ENCODE measurements at regions not wholly inside any gene's neighbourhood (a gene's known extent, or its start where the extent isn't known, plus 50 kb on each side); places are given as distances from the start of the nearest gene placed in this dataset.
"Not testable (repeated sequence)": the region's sequence is repeated elsewhere in the genome, so short reads cannot be mapped to it uniquely, and the experiment has no call there.

DNA sequence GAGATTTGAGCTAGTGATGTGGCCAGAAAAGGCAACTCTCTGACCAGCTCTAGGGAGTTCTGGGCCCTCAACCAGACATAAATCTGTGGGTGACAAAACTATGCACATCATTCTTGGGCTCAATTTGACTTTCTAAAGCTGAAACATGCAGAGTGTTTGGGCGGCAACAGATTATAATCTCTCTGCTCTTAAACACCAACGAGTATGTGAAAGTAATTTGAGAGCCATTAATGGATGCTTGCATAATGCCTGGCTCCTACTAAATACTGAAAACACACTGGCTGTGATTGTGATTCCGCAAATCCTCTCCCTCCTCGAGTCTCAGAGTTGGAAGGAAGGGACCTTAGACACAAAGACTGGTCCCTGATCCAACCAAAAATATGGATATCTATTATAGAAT, 186.7 kb downstream of the UACA start:
- H3K9ac ChIP-seq (ENCODE audit: low read depth, low read length), result no peak overlapping the region
- peaks cover 11% of the 10 kb centered on the region for H3K4me1 ChIP-seq (ENCODE audit: insufficient read depth, low read length)
- 66% methylated on average over 2 of the region's 4 CpGs for WGBS
- no peaks in the 10 kb centered on the region for H3K36me3 ChIP-seq (ENCODE audit: insufficient read depth, low read length)
- no peak overlapping the region for H3K27ac ChIP-seq (ENCODE audit: low read depth, low read length)
- H3K27me3 ChIP-seq (ENCODE audit: insufficient read depth, low read length), result no peaks in the 10 kb centered on the region
- peaks cover 4% of the 10 kb centered on the region; the same call in 1 of the 2 replicates for H3K9me3 ChIP-seq (ENCODE audit: insufficient read depth, low read depth, low read length)
- no peak overlapping the region for H3K4me3 ChIP-seq (ENCODE audit: low read length)

DNA sequence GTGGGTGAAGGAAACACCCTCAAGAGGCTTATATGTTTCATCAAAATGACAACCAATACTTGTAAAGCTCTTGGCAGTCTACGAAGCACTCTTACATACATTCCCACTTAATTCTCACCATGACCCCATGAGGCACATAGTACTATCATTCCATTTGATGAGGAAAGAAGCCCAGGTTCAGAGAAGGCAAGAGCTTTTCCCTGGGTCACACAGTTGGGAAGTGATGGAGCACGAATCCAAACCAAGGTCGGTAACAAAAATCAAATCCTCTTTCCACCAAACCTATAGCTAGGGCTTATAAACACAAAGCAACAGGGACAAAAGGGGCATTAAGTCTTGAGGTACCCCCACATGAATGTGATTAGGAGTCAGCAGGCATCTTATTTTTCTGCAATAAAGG, 187.1 kb downstream of the UACA start:
- no peak overlapping the region for H3K9ac ChIP-seq (ENCODE audit: low read depth, low read length)
- 91% methylated on average over 3 of the region's 3 CpGs for WGBS
- H3K4me3 ChIP-seq (ENCODE audit: low read length), result no peak overlapping the region
- H3K27ac ChIP-seq (ENCODE audit: low read depth, low read length), result no peak overlapping the region
- H3K36me3 ChIP-seq (ENCODE audit: insufficient read depth, low read length), result no peaks in the 10 kb centered on the region
- no peaks in the 10 kb centered on the region for H3K27me3 ChIP-seq (ENCODE audit: insufficient read depth, low read length)
- H3K9me3 ChIP-seq (ENCODE audit: insufficient read depth, low read depth, low read length), result peaks cover 4% of the 10 kb centered on the region; the same call in 1 of the 2 replicates
- H3K4me1 ChIP-seq (ENCODE audit: insufficient read depth, low read length), result peaks cover 11% of the 10 kb centered on the region

DNA sequence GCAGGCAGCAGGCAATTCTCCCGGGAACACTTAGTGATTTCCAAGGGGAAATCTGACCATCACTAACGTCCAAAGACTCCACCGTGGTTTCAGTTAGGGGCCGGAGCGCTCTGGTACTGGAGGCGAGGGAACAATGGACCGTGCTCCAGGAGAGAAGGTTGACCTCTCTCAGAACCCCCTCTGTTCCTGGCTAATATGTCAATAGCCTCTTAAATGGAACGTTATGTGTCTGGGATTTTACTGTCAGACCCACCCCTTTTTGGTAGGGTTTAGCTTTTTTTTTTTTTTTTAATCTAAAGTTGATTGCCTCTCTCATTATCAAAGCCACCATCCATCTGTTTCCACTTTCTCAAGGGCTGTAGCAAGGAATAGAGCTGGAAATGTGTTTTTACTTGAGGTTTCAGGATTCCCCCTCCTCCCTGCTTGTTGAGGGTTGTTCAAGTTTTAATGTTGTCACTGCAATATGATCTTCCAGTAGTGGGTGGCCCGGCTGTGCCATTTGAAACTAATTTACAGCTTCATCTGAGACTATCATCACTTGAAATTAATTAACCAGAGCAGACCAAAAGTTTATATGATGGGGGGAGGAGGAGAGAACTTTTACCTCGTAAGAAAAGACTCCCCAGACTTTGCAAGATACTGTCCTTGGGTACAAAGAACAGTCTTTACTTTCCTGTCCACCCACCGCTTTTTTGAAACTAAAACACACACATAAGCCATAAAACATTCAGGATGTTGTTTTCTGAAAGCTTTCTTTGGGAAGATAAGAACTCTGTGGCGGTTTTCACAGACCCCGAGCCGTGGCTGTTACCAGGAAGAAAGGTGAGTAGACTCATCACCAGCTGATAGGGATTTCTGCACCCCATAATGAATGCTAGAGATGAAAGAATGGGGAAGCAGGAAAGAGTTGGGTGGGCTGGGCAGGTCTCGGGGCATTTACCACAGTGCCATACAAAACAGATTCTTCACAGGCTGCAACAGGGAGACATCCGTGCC, 187.8 kb downstream of the UACA start:
- H3K36me3 ChIP-seq (ENCODE audit: insufficient read depth, low read length), result no peaks in the 10 kb centered on the region

DNA sequence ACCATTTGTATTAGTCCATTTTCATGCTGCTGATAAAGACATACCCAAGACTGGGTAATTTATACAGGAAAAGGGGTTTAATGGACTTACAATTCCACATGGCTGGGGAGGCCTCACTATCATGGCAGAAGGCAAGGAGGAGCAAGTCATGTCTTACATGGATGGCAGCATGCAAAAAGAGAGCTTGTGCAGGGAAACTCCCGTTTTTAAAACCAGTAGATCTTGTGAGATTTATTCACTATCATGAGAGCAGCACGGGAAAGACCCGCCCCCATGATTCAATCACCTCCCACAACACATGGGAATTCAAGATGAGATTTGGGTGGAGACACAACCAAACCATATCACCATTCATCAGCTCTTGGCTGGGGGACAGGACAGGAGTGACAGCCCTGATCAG, 189.0 kb downstream of the UACA start:
- H3K27ac ChIP-seq (ENCODE audit: low read depth, low read length); H3K4me3 ChIP-seq (ENCODE audit: low read length); H3K9ac ChIP-seq (ENCODE audit: low read depth, low read length); H3K4me1 ChIP-seq (ENCODE audit: insufficient read depth, low read length); H3K36me3 ChIP-seq (ENCODE audit: insufficient read depth, low read length); H3K27me3 ChIP-seq (ENCODE audit: insufficient read depth, low read length); H3K9me3 ChIP-seq (ENCODE audit: insufficient read depth, low read depth, low read length): not testable (repeated sequence)
- WGBS, result 97% methylated on average over 3 of the region's 3 CpGs

More for the DNA sequence above, 187.8 kb downstream of the UACA start:
- Histone ChIP-seq H3K27ac (ENCODE audit: low read depth, low read length) (no peak overlapping the region), H3K27me3 (ENCODE audit: insufficient read depth, low read length) (no peaks in the 10 kb centered on the region), H3K9ac (ENCODE audit: low read depth, low read length) (no peak overlapping the region), H3K9me3 (ENCODE audit: insufficient read depth, low read depth, low read length) (peaks cover 4% of the 10 kb centered on the region; the same call in 1 of the 2 replicates), H3K4me1 (ENCODE audit: insufficient read depth, low read length) (peaks cover 11% of the 10 kb centered on the region), H3K4me3 (ENCODE audit: low read length) (no peak overlapping the region)
- 94% methylated on average over 15 of the region's 16 CpGs for WGBS

DNA sequence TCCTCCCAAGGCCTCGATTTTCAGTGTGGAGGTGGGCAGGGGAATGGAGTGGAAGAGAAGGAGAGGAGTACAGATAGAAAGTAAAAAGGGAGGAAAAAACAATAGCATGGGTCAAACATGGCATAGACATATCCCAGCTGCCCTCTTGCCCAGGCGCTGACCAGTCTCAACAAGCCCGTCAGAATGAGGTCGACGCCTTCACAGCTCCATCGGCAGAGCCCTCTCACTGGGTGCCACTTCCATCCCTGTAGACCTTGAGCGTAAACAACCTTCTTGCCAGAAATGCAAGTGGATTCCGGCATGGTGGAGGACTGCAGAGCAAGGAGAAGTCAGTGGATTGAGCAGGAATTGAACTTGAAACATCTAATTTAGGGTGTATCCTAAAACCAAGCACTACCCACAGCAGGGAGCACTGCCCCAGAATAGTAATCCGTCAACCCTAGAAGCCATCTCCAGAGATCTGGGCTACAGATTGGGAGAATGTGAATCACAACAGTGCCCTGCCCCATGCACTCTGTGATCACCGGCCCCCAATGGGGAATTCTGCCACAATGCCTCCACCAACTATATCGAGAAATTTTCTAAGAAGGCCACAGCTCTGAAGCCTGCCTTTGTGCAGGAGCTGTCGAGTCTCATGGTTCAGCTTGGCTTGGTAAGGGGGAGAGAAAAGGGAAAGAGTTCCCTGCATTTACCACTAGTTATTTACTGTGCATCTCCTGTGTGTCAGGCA, 190.1 kb downstream of the UACA start:
- Histone ChIP-seq H3K27me3 (ENCODE audit: insufficient read depth, low read length) (no peaks in the 10 kb centered on the region), H3K4me1 (ENCODE audit: insufficient read depth, low read length) (no peaks in the 10 kb centered on the region), H3K27ac (ENCODE audit: low read depth, low read length) (no peak overlapping the region), H3K36me3 (ENCODE audit: insufficient read depth, low read length) (no peaks in the 10 kb centered on the region), H3K4me3 (ENCODE audit: low read length) (no peak overlapping the region), H3K9me3 (ENCODE audit: insufficient read depth, low read depth, low read length) (peaks cover 4% of the 10 kb centered on the region; the same call in 1 of the 2 replicates), H3K9ac (ENCODE audit: low read depth, low read length) (no peak overlapping the region)
- WGBS, result 93% methylated on average over 12 of the region's 12 CpGs

DNA sequence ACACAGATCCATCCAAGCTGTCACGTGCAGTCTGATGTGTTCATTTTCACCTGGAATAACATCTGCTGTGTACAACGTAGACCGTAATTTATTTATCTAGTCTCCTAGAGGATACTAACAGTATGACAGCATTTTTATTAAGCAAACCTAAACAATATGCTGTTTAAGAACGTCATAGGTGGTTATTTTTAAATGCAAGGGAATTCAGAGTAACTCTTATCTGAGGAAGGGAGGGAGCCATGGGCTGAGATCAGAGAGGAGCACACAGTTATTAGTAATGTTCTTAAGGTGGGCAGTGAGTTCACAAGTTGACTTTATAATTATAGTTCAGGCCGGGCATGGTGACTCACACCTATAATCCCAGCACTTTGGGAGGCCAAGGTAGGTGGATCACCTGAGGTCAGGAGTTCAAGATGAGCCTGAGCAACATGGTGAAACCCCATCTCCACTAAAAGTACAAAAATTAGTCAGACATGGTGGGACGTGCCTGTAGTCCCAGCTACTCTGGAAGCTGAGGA, 193.6 kb downstream of the UACA start:
- Histone ChIP-seq H3K36me3 (ENCODE audit: insufficient read depth, low read length) (no peaks in the 10 kb centered on the region), H3K27ac (ENCODE audit: low read depth, low read length) (no peak overlapping the region), H3K27me3 (ENCODE audit: insufficient read depth, low read length) (no peaks in the 10 kb centered on the region), H3K9me3 (ENCODE audit: insufficient read depth, low read depth, low read length) (peaks cover 3% of the 10 kb centered on the region; the same call in 1 of the 2 replicates), H3K4me3 (ENCODE audit: low read length) (no peak overlapping the region), H3K9ac (ENCODE audit: low read depth, low read length) (no peak overlapping the region), H3K4me1 (ENCODE audit: insufficient read depth, low read length) (no peaks in the 10 kb centered on the region)
- 88% methylated on average over 6 of the region's 6 CpGs for WGBS

DNA sequence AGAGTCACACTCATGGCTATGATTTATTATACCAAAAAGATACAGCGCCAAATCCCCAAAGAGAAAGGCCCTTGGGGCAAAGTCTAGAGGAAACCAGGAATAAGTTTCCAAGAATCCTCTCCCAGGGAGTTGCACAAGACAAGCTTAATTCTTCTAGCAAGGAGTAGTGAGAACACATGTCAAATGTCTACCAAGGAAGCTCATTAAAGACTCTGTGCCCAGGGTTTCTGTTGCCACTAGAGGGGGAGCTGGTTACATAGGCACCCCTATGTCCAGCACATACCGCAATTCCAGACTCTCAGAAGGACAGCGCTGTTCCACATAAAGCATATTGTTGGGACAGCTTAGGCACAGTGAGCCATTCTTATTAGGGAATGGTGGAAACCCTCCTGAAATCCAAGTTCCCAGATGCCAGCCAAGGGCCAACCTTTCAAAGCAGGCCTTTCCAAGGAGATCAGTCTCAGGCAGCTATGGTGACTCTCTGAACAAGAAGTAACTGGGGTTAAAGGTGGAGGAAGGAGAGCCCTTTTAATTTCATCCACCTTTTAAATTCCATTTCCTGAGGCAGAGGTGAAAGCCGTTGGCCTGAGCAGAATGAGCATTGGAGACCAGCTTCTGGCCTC, 194.2 kb downstream of the UACA start:
- H3K27me3 ChIP-seq (ENCODE audit: insufficient read depth, low read length), result no peaks in the 10 kb centered on the region
- no peak overlapping the region for H3K9ac ChIP-seq (ENCODE audit: low read depth, low read length)
- 88% methylated on average over 4 of the region's 4 CpGs for WGBS
- H3K4me1 ChIP-seq (ENCODE audit: insufficient read depth, low read length), result no peaks in the 10 kb centered on the region
- no peak overlapping the region for H3K27ac ChIP-seq (ENCODE audit: low read depth, low read length)
- H3K36me3 ChIP-seq (ENCODE audit: insufficient read depth, low read length), result no peaks in the 10 kb centered on the region
- no peaks in the 10 kb centered on the region for H3K9me3 ChIP-seq (ENCODE audit: insufficient read depth, low read depth, low read length)
- H3K4me3 ChIP-seq (ENCODE audit: low read length), result no peak overlapping the region

DNA sequence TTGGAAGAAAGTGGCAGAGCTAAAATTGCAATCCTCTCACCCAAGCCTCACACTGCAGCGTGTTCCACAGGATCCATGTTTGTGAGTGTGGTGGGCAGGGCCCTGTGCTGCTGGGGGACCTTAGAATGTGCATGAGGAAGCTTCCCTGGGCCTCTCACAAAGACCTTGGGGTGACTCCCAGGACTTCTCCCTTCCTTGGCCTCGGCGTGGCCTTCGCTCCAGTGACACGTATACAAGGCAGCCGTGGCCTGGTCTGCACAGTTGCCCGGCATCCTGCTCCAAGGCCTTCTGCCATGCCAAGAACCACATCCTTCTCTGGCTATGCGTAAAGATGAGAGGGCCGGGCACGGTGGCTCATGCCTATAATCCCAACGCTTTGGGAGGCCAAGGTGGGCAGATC, 196.4 kb downstream of the UACA start:
- no peaks in the 10 kb centered on the region for H3K4me1 ChIP-seq (ENCODE audit: insufficient read depth, low read length)
- H3K9me3 ChIP-seq (ENCODE audit: insufficient read depth, low read depth, low read length), result no peaks in the 10 kb centered on the region
- H3K36me3 ChIP-seq (ENCODE audit: insufficient read depth, low read length), result no peaks in the 10 kb centered on the region
- no peak overlapping the region for H3K4me3 ChIP-seq (ENCODE audit: low read length)
- H3K9ac ChIP-seq (ENCODE audit: low read depth, low read length), result no peak overlapping the region
- H3K27me3 ChIP-seq (ENCODE audit: insufficient read depth, low read length), result no peaks in the 10 kb centered on the region
- H3K27ac ChIP-seq (ENCODE audit: low read depth, low read length), result no peak overlapping the region
- WGBS, result 86% methylated on average over 11 of the region's 11 CpGs

DNA sequence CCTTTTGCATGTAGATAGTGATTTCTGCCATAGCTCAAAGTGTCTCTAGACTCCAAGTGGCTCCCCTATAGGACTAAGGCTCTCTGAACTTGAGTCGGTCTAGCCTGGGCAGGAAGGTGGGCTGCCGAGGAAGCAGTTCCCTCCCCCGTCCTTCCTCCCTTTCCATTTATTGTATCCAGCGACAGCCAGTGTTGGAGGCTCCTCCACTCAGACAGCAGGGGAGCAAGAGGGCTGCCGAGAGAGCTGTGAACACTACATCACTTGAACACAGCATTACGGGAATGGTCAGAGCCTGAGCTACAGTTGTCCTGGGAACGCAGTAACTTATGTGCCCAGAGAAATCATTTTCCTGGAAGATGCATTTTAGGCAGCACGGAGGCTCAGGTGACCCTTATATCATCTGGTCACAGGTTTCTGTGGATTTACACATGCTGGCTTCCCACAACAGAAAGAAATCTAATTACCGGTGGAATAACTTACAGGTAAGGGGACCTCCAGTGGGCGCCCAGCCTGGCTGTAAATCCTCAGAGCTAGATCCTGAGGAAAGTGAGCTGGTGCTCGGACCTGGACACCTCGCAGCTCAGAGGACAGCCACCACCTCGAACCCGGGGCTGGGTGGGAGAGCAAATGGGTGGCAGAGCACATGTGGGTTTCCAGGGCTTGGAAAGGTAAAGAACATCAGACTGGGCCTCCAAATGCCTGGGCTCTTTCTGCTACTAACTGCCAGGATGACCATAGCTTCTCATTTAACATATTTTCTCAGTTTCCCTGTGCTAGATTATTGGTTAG, 197.1 kb downstream of the UACA start:
- H3K27me3 ChIP-seq (ENCODE audit: insufficient read depth, low read length), result no peaks in the 10 kb centered on the region
- no peak overlapping the region for H3K9ac ChIP-seq (ENCODE audit: low read depth, low read length)
- no peaks in the 10 kb centered on the region for H3K4me1 ChIP-seq (ENCODE audit: insufficient read depth, low read length)
- H3K9me3 ChIP-seq (ENCODE audit: insufficient read depth, low read depth, low read length), result no peaks in the 10 kb centered on the region
- H3K27ac ChIP-seq (ENCODE audit: low read depth, low read length), result no peak overlapping the region
- WGBS, result 68% methylated on average over 14 of the region's 14 CpGs
- no peaks in the 10 kb centered on the region for H3K36me3 ChIP-seq (ENCODE audit: insufficient read depth, low read length)
- H3K4me3 ChIP-seq (ENCODE audit: low read length), result no peak overlapping the region

DNA sequence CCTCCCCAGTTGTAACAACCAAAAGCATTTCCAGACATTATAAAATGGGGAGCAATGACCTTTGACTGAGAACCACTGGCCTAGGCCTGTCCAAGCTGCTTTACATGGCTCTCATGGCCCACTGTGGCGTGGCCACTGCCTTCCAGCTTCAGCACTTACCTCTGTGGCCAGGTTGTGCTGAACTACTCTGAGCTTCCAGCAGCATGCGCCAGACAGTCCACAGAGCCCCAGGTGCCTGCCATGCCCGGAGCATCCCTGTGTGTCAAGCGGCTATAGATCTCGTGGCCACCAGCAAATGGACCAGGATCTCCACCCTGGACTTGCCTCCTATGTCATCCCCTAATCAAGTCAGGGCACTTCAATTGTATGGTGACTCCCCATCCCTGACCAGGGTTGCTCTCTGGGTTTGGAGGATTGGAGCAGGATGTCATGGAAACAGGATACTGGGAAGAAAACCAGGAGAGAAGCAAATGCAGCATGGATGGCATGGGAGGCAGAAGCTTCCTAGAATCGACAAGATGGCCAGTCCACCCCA, 199.7 kb downstream of the UACA start:
- Histone ChIP-seq H3K9ac (ENCODE audit: low read depth, low read length) (no peak overlapping the region), H3K4me1 (ENCODE audit: insufficient read depth, low read length) (no peaks in the 10 kb centered on the region; the same call in 1 of the 2 replicates)
- WGBS, result 92% methylated on average over 6 of the region's 6 CpGs

More for the DNA sequence above, 199.7 kb downstream of the UACA start:
- no peaks in the 10 kb centered on the region for H3K27me3 ChIP-seq (ENCODE audit: insufficient read depth, low read length)
- H3K27ac ChIP-seq (ENCODE audit: low read depth, low read length), result no peak overlapping the region
- H3K9me3 ChIP-seq (ENCODE audit: insufficient read depth, low read depth, low read length), result no peaks in the 10 kb centered on the region
- H3K36me3 ChIP-seq (ENCODE audit: insufficient read depth, low read length), result no peaks in the 10 kb centered on the region
- H3K4me3 ChIP-seq (ENCODE audit: low read length), result no peak overlapping the region
